ENCODE measurements at regions not wholly inside any gene's neighbourhood (a gene's known extent, or its start where the extent isn't known, plus 50 kb on each side); places are given as distances from the start of the nearest gene placed in this dataset.

DNA sequence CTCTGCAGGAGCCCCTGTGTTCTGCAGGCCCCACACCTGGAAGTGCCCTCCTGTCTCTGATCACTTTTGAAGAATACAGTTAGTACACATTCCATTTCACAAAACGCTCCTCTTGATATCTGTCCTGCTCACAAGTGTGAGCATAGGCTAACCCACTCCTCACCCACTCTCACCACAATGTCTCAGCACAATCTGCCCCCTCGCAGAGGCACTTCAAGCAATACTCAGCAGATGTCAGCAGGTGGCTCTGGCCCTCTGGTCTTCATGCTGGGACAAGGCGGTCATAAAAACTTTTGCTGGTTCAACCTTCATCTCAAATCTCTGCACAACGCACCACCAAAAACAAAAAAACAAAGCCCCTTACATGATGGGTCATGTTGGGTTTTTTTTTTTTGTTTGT is 671.2 kb downstream of the MATN1 start:
- peak in 1 of 3 donors; percentile 3 for DNase-seq (ENCODE audit: low read depth in 2 of 3, low spot score in 2 of 3)

DNA sequence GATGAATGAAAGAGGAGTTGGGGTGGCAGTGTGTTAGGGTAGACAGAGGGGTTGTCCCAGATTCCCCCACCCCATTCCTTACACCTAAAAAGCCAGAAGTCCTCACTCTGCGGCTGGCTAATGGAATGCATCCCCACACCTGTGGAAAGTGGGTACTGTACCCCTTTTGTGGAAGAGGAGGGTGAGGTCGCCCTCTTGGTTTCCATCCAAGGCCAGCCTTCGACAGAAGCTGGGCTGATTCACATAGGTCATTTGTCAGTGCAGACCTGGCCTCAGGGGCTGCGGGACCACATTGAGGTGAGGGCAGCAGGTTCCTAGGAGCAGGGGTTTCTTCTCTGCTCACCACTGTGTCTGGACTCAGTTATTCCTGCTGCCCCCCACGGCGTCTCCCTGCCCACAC is 671.6 kb downstream of the MATN1 start:
- DNase-seq (ENCODE audit: low read depth in 2 of 3, low spot score in 2 of 3), result no peak

DNA sequence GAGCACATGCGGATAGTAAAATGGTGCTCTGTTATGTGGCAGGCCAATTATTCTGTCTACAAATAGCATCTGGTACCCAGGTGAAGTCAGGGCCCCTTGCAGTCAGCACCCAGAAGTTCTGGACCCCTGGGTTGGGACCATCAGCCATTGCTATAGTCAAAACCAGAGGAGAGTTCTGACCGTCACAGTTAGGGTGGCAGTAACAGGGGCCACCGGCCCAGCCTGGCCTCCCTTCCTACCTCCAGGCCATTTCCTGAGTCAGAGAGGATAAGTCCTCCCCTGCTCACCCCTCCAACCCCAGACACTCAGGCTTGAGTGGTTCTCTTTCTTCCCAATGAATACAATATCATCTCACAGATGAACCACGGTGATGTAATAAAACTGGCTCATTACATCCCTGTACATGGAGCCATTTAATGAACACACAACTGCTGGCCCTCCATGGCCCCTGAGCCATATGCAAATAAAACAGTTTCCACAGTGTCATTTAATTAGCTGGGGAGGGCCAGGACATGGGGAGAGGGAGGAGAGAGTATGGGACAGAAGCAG is 673.6 kb downstream of the MATN1 start:
- DNase-seq (ENCODE audit: low read depth in 2 of 3, low spot score in 2 of 3), result no peak

DNA sequence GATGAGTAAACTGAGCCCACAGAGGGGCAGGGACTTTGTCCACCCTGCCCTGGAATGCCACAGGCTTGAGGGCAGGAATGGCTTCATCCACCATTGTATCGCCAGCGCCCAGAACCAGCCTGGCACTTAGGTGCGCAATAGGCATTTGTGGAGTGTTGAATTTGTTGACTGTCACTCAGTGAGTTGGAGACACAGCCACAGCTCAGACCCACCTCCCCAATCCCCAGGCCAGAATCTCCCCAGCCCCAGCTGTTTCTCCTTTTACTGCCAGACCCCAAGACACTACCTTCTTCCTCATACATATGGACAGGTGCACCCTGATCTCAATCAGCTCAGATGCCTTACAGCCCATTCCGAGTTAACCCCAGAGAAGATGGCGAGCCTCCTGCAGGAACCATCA is 674.5 kb downstream of the MATN1 start:
- DNase-seq (ENCODE audit: low read depth in 2 of 3, low spot score in 2 of 3), result no peak

DNA sequence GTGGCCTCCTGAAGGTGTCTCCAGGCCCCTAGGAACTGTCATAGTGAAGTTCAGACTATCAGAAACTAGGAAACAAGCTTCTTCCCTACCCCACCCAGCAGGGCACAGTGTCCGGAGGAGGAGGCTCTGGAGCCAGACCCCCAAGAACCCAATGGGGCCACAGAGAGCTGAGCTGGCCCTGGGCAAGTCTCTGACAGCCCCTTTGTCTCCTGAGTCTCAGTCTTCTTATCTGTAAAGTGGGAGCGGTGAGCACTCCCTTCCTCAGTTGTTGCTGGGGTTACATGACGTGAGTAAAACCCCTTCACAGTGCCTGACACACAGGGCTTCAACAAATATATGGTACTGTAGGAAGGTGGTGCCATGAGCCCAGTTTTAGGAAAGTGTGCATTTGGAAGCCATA is 675.8 kb downstream of the MATN1 start:
- no peak for DNase-seq (ENCODE audit: low read depth in 2 of 3, low spot score in 2 of 3)

DNA sequence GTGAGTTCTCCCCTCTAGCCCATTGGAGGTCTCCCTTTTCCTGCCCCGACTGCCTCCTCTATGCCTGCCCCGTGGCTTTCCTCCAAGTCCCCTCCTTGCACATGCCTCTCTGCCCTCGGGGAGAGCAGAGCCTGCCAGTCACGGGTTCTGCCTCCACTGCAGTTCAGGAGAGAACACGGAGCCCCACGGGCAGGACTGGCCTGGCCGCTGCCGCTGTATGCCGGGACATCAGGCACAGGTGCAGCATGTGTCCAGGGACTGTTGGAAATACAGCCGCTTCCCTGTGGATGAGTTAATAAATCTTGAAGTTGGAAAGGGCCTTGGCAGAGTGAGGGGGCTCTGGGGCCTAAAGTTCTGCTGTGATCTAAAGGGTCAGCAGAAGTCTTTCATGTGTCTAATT is 676.6 kb downstream of the MATN1 start:
- no peak for DNase-seq (ENCODE audit: low read depth in 2 of 3, low spot score in 2 of 3)

DNA sequence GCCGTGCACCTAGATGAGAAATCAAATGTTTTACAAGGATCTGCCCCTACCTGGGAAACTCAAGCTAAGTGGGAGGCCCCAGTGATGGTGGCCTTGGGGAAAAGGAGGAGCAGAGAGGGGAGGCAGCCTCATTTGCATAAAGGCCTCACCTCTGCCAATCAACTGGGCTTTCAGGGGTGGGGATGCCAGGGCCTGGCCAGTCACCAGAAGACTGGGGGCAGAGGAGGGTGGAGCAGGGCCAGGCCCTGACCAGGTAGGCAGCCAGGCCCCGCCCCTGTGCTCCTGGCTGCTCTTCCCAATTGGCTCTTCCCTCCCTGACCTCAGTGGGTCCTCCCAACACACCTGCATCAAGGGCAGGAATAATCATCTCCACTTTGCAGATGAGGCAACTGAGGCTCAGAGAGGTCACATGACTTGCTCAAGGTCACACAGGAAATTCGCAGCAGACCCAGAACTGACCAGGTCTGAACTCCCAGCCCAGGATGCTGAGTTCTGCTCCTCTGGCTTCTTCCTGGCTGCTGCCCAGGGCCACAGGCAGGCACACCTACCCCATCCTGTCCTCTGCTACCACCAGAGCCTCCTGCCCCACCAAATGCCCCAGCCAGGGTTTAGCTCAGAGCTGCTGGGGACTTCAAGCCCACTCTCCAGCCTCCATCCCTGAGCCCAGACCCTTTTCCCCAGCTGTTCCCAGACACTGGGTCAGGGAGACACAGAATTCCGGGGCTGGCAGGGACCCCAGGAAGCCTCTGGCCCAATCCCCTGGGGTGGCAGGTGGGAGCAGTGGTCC is 677.9 kb downstream of the MATN1 start:
- DNase-seq (ENCODE audit: low read depth in 2 of 3, low spot score in 2 of 3), result no peak

DNA sequence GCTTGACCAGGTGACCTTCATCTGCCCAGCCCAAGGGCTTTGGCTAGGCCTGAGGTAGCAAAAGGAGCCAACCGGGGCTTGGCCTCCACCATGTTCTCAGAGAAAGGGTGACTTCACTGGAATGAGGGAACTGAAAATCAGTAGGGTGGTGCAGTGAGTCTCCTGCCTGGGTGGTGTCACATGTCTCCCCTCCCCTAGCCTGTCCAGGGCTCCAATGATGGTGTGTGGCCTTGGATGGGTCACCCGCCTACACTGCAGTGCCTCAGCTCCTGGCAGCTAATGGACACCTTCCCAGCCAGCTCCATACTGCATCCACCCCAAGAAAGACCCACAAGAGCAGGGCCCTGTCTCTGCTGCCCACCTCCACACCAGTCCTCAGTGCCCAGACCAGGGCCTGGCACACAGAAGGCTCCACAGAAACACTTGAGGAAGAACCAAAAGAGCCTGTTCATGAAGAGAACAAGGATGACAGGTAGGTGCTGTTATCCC is 678.7 kb downstream of the MATN1 start:
- no peak for DNase-seq (ENCODE audit: low read depth in 2 of 3, low spot score in 2 of 3)

DNA sequence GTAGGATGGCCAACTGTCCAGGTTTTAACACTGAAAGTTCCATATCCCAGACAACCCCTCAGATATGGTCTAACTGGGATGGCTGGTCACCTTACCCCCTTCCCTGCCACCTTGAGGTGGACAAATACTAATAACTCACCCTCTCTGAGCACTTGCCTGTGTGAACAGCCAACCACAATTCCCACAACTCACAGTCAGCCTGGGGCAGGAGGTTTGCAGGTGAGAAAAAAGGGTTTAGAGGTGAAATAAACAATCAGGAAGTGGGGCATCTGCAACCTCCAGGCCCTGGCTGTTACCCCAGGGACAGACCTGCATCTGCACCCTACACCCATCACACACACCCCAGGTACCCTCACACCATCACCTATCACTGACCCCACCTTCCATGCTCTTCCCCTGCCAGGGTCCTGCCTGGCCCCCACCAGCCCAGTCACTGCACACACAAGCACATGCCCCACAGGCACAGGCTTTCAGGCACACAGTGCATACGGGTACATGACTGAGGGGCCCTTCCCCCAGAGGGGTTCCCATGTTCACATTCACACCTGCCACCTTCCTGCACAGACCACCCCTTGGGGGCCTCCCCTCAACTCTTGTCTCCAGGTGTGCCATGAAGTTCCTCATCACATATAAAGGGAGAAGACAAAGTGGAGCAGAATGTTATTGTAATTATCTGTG is 679.5 kb downstream of the MATN1 start:
- no peak for DNase-seq (ENCODE audit: low read depth in 2 of 3, low spot score in 2 of 3)

DNA sequence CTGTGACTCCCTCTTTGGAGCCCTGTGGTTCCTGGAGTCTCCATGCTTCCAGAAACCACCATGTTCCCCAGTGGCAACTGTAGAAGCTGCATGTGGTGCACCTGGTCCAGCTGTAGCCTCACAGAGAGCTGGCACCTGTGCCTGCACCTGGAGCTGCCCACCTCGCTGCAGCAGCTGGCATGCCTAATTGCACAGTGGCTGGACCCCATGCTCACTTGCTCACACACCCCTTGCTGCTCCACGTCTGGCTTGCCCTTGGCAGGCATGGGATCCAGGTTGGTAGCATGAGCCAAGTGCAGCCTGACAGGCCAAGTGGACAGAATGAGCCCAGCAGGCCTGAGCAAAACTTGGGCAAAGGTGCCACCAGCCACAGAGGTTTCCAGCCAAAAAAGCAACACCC is 680.1 kb downstream of the MATN1 start:
- DNase-seq (ENCODE audit: low read depth in 2 of 3, low spot score in 2 of 3), result no peak

DNA sequence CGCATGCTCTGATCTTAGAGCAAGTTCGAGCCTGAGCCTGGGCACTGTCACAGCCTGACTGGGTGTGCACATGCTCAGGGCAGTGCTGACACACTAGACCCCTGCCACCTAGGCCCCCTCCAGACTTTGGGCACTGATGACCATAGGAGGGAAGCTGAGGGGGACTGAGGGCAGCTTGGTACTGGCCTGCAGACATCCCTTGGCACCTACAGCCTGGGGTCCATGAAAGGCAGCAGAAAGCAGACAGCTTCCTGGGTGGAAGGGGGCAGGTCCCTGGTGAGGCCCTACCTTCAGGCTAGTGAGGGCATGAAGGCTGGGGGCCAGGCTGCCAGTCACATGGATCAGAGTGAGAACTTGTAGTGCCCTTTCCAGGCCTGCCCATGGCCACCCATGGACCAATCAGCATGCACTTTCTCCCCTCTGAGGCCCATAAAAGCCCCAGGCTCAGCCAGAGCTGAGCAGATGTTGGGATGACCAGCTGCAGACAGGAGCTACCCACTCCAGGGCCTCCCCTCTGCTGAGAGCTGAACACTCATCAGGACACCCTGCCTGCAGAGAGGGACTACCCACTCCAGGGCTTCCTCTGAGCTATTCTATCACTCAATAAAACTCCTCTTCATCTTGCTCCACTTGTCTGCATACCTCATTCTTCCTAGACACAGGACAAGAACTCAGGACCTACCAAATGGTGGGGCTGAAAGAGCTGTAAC is 680.8 kb downstream of the MATN1 start:
- DNase-seq (ENCODE audit: low read depth in 2 of 3, low spot score in 2 of 3), result no peak

DNA sequence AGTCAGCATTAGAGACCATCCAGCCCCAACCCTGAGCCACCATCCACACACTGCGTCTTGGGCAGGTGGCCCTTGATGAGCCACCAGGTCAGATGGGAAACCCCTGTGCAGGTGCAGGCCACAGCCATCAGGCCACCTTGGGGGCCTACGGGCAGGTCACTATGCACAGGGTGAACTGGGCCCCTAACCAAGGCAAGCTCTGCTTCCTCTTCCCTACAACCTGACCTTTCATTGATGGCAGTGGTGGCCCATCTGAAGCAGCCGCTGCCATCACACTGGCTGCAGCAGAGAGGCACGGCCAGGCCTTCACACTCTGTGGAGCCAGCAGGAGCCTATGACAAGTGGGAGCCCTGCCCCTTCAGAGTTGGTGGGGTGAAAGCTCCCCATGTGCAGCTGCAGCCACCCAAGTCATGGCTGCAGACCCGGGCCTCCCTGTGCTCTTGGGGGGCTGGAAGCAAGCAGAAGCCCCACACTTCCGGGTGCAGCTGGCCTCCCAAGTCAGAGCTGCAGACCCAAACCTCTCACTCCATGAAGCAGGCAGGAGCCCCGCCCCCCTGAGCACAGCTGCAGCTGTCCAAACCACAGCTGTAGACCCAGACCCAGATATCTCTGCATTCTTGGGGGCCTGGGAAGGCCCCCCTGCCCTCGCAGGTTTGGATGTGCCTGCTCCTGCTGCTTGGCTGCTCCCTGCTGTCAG is 681.5 kb downstream of the MATN1 start:
- DNase-seq (ENCODE audit: low read depth in 2 of 3, low spot score in 2 of 3), result no peak

DNA sequence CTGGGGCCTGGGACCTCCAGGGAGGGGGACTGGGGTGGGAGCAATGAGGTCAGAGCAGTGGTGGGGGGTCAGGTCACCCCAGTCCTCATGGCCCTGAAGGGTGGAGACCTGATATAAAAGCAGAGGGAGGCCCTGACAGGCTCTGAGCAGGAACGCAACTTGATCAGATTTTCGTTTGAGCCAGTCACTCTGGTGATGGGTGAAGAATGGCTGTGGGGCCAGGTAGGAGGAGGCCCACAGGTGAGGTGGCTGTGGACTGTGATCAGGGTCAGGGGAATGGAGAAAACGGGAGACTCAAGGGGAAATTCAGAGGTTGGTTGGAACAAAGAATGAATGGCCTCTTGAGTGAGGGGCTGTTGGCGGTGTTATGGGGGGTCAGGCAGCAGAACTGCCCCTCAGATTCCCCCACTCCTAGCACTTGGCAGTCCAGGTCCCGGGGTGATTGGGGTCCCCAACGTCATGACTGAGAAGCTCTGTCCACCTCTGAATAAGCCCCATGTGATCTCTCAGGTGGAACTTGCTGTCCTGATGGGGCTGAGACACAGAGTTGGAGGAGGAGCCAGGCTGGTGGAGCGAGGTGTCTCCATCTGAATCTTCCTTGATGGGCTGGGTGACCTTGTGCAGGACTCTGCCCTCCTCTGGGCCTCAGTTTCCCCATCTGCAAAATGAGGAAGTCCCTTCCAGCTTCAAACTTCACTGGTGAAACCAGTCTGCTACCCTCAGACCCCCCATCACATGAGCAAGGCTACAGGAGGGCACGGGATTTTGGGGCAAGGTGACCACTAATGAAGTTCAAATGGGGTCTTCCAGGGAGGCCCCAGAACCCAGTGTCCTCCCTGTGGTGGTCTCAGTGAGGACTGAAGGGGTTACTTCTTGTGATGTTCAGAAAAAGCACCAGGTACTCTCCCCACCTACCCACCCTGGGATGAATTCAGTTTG is 683.0 kb downstream of the MATN1 start:
- DNase-seq (ENCODE audit: low read depth in 2 of 3, low spot score in 2 of 3), result no peak

DNA sequence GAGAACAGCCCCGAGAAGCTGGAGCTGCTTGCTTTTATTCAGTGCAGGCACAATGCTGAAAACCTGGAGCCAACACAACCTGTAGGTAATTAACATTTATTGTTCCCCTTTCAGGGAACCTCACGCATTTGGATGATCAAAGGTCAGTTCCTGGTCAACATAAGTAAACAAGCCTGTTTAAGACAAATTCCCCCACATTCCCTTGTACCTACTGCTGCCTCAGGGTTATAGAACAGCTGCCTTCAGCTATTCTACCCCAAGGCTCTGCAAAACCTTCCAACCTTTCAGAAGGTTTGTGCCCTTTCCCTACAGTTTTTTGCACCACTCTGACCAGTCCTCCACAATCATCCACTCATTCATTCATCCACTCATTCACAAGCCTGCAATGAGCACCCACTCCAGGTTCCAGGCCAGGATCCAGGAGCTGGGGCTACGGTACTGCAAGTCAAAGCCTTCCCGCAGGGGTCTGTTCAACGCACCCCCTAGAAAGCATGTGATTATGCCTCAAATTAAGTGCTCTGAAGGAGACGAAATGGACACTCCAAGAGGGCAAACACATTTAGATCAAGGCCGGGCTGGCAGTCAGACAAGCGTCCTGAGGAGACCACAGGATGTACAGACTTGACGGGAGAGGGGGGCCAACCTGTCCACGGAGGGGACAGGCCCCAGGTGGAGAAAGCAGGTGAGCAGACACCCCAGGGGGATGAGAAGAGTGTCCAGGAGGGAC is 683.9 kb downstream of the MATN1 start:
- DNase-seq (ENCODE audit: low read depth in 2 of 3, low spot score in 2 of 3), result no peak

DNA sequence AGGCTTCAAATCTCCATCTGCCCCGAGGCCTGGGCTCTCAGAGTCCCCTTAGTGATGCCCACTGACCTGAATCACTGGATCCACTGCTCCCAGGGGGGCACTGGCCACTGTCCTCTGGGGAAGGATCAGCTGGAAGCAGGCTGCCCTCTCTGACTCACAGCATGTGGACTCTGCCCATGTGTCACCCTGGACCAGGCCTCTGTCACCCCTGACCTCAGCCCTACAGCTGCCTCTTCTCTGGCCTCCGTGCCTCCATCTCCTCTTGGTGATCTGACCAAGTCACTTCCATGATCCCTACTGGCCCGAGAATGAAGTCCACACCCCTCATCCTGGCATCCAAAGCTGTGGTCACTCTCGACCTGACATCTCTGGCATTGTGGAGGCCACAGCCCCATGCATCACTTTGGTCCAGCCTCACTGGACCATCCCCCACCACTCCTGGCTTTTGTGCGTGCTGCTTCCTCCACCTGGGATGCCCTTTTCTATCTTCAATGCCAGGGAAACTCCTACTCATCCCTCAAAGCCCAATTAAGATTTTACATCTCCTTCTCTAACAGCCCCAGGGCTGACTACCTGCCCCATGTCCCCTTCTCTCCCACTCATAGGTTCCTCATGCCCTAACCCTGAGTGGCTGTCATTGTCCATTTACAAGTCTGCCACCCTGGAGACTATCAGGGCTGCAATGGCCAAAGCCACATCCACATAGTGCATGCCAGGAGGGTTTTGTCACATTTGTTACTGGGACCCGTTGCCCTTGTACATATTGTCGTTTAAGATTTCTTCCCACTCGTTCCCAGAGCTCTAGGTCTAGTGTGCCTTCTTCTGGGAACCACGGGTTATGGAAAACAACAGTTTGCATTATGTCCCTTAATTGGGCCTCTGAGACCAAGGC is 685.0 kb downstream of the MATN1 start:
- DNase-seq (ENCODE audit: low read depth in 2 of 3, low spot score in 2 of 3), result no peak

DNA sequence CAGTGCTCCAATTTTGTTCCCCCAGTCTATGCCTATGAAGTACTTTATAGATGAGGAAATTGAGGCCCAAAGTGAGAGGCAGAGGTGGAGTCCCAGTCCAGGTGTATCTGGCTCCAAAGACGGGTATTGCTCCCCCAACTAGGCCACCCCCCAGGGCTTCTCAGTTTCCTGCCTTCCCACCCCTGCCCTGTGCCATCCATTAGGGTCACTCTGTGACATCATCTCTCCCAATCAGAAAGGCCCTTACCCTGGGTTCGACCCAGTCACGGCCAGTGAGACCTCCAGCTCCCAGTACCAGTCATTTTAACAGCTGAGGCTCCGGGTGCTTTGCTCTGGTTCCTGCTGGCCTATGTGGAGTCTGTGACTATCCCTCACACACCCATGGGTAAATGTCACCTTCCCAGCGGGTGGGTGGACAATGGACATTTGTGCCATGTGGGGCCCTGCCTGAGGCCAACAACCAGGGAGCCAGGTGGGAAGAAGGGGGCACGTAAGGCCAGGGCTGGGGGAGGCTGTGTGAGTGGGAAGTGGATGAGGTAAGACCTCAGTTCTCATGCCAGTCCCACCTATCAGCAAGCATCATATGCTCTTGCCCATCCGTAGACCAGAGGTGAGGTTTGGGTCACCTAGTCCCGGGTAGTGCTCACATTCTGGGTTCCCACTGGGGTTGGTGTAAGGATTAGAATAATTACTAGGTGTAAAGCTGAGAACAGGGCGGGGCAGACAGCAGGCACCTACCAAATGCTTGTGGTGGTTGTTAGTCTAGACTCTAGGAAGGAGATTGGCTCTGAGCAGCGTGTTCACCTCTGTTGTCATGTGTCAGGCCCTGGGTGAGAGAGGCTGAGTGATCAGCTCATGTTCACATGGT is 685.9 kb downstream of the MATN1 start:
- DNase-seq (ENCODE audit: low read depth in 2 of 3, low spot score in 2 of 3), result no peak

DNA sequence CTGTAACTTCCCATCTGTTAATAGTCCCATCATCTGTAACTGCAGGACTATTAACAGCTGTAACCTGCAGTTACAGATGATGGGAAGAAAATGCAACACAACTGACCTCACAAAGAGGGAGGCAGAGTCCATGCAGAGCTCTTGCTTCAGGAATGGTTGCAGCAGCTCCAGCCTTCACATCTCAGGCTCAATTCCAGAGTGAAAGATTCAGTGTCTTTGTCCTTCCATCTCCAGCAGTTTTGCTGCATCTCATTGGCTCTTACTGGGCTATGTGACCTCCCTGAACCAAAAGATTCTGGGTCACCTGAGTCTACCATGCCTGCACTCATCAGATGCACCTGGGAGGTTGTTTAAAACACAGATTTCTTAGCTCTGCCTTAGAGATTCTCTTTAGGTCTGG is 686.7 kb downstream of the MATN1 start:
- DNase-seq (ENCODE audit: low read depth in 2 of 3, low spot score in 2 of 3), result no peak
